OCI-M1 (cell line): ENCODE measurements at regions not wholly inside any gene's neighbourhood (a gene's known extent, or its start where the extent isn't known, plus 50 kb on each side); places are given as distances from the start of the nearest gene placed in this dataset.
"Not testable (repeated sequence)": the region's sequence is repeated elsewhere in the genome, so short reads cannot be mapped to it uniquely, and the experiment has no call there.

Experiments
- DNase-seq: peaks from one replicate; lab custom pipeline; 2025; lab: John Stamatoyannopoulos, UW

DNA sequence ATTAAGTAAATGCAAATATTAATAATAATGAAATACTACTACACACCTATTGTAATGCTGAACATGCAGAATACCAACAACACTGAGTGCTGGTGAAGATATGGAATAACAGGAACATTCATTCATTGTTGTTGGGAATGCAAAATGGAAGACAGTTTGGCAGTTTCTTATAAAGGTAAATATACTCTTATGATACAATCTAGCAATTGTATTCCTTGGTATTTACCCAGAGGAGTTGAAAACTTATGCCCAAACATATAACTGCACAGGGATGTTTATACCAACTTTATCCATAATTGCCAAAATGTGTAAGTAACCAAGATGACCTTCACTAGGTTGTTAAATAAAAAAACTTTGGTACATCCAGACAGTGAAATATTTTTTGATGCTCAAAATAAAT, 636.8 kb downstream of the PRR16 start:
- DNase-seq, result no peak

DNA sequence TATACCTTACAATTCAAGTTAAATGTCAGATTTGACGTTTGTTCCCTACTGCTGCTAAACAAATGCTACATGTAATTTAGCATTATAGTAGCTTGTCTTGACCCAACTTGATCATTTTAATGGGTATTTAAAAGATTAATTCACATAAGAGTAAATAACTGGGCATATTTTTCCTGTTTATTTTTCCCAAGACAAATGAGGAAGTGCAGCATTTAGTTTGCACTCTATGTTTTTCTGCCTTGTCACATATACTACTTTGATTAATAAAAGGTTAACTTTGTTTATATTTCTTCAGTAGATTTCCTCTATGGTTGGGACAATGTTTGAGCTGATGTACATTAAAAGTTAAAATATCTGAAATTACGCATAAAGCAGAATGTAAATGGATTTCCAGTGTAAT, 641.8 kb downstream of the PRR16 start:
- DNase-seq, result no peak

DNA sequence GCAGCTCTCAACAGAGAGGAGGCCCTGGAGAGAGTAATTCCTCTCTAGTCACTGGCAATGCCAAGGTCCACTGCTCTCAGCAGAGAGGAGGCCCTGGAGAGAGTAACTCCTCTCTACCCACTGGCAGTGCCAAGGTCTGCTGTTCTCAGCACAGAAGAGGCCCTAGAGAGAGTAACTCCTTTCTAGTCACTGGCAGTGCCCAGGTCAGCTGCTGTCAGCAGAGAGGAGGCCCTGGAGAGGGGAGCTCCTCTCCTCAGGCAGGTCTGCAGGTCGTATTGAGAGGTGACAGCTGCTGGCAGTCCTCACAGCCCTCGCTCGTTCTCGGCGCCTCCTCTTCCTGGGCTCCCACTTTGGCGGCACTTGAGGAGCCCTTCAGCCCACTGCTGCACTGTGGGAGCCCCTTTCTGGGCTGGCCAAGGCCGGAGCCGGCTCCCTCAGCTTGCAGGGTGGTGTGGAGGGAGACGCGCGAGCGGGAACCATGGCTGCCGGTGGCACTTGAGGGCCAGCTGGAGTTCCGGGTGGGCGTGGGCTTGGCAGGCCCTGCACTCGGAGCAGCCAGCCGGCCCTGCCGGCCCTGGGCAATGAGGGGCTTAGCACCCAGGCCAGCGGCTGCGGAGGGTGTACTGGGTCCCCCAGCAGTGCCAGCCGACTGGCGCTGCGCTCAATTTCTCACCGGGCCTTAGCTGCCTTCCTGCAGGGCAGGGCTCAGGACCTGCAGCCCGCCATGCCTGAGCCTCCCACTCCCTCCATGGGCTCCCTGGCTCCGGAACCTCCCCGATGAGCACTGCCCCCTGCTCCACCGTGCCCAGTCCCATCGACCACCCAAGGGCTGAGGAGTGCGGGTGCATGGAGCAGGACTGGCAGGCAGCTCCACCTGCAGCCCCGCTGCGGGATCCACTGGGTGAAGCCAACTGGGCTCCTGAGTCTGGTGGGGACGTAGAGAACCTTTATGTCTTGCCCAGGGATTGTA, 642.9 kb downstream of the PRR16 start:
- not testable (repeated sequence) for DNase-seq

DNA sequence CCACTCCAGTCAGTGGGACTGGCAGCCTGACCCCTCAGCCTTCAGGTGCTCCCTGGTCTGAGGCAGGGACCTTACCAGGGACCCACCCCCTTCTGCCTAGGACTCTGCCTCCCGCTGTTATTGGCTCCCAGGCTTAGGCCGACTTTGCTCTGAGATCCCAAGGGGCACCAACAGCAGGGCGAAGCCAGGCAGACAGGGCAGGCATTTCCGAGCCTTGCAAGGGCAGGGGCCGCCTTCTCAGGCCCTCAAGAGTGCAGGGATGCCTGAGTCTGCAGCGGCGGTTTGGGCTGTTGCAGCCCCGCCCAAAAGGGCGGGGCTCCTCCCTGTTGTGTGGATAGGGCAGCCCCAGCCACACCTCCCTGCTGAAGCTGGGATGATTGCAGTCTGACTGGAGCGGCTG, 644.6 kb downstream of the PRR16 start:
- no peak for DNase-seq

DNA sequence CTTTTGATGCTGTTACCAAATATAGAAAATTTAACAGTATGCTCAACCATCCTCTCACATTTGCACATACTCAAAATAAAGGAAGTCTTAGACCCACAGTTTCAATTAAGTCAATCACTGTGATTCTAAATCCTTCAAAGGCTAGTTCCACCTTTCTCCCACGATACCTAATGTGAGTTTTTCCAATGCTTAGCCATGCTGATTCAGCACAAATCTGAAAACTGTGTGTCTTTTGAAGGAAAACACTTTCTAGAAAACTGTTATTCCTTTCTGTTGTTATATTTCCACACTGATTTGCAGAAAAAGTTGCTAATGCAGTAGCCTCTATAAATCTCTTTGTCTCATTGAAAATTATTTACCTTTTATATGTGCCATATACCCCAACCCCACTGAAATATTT, 645.7 kb downstream of the PRR16 start:
- no peak for DNase-seq

DNA sequence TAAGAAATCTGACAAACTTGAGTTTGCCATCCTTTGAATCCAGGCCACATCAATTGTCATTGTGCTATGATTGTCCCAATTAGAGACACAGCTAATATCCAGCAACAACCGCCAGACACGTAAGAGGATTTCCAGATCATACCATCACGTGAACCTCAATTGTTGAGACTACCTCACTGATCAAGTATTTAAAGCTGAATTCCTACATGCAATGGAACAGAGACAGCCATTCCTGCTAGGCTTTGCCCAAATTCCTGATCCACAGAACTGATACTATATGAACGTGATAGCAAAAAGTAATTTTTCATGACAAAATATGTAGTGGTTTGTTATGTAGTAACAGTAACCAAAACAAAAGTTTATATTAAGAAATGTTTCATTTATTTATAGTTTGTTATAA, 657.7 kb downstream of the PRR16 start:
- DNase-seq, result no peak

DNA sequence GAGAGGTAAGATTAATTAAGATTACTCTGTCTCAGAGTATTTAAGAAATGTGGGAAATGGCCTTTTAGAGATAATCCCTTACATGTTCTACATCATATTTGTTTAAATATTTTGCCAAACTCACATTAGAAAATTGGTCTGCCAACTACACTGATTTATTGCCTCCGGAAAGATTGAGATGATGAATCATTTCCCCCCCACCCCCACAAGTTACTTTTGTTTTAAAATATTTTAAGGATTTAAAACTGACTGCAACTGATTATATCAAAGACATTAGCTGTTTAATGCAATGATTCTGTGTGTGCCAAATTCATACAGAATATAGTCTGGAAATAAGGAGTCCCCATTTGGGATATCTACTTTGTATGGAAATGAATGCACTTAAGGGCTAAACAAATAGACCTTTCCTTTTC, 674.4 kb downstream of the PRR16 start:
- DNase-seq, result no peak

DNA sequence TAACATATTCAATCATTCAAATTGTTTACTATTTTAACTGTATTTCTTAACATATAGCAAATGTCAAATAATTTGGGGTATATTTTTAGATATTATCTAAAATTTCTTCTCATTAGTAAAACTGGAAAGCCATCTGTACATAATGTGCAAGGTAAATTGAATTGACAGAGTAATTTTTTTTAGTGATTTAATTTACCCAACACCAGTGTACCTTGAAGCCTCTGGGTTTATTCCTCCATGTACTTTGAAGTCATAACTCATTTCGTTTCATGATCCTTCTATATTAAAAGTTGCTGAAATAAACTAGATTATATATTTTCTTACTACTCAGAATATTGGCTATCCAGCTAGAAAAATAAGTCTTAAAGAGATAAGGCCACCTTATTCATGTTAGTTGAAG, 674.9 kb downstream of the PRR16 start:
- DNase-seq, result no peak

DNA sequence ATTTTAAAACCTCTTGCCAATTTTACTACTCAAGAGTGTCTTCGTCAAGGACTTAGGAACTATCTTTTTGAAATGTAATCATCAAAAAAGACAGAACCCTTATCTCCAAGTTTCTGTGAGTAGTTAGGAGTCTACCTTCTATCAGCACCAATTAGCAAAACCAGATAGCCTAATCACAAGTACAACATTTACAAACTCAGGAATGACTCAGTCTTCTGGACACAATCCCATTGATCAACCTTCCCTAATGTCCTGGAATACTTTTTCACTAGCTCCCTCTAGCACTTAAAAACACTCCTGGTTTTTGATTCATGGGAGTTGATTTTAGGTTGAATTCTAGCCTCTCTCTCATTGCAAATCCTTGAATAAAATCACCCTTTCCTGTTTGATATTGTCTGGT, 680.7 kb downstream of the PRR16 start:
- DNase-seq, result peak; percentile 1

DNA sequence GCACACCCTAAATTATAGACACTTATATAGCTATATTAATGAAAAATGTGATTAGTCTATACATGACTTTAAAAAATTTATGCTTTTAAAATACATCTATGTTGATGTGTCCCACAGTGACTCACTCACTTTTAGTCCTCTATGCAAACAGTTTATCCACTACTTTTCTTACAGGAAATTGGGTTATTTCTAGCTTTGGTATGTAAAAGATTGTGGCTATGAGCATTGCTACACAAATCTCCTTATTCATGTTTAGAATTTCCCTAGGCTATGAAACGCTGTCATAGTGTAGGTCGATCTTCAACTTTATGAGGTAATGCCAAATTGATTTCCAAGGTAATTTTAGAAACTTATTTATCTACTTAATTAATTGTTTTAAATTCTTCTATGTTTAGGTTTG, 687.4 kb downstream of the PRR16 start:
- DNase-seq, result no peak

DNA sequence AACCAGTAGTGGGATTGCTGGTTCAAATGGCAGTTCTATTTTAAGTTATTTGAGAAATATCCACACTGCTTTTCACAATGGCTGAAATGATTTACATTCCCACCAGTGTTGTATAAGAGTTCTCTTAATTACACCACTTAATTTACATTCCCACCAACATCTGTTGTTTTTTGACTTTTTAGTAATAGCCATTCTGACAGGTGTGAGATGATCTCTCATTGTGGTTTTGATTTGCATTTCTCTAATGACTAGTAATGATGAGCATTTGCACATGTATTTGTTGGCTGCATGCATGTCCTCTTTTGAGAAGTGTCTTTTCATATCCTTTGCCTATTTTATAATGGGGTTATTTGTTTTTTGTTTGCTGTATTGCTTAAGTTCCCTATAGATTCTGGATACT, 688.3 kb downstream of the PRR16 start:
- DNase-seq, result no peak

DNA sequence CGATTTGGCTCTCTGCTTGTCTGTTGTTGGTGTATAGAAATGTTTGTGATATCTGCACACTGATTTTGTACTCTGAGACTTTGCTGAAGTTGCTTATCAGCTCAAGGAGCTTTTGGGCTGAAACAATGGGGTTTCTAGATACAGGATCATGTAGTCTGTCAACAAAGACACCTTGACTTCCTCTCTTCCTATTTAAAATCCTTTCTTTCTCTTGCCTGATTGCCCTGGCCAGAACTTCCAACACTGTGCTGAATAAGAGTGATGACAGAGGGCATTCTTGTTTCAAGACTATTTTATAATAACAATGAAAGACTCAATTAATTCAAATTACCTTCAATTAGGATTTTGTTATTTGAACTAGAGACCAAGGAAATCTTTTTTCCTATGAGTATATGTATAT, 692.5 kb downstream of the PRR16 start:
- DNase-seq, result no peak

DNA sequence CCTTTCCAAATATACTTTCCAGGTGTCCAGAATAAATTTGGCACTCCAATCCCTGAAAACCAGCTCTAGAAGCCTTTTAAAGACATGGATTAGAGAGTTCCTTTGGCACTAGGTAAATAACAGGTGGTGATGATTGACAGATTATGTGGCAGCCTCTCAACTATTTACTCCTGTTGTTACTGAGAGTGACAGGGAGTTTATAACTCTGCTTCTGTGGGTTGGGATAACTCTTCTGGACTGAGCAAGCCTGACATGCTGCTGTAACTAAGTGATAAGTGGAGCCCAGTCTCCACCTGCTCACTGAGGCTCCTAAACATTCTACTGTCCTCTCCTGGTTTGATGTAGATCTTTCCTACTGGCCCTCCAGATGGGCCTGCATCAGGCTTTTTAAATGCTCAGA, 693.2 kb upstream of the FTMT start:
- no peak for DNase-seq

DNA sequence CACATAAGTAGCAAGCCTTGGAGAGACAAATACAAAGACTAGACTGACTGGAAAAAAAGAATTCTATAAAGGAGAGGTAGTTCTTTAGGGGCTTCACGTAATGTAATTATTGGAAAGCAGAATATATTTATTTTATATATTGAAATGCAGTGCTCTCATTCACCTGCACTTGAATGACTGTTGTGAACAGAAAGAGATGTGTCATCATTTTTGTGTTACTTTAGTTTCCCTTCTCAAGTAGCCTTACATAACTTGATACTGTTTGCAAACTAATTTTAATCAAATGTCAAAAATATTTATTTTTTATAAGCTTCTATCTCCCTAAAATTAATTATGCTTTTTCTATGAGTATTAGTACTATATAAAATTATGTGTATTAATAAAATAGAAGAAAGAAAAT, 691.1 kb upstream of the FTMT start:
- DNase-seq, result no peak

DNA sequence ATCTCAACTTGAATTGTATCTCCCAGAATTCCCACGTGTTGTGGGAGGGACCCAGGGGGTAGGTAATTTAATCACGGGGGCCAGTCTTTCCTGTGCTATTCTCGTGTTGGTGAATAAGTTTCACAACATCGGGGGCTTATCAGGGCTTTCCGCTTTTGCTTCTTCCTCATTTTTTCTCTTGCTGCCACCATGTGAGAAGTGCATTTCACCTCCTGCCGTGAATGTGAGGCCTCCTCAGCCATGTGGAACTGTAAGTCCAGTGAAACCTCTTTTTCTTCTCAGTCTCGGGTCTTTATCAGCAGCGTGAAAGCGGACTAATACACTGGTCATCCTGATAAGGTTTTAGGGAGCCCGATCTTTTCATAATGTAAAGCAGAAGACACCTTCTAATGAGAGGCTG, 687.0 kb upstream of the FTMT start:
- peak; percentile 80 for DNase-seq

DNA sequence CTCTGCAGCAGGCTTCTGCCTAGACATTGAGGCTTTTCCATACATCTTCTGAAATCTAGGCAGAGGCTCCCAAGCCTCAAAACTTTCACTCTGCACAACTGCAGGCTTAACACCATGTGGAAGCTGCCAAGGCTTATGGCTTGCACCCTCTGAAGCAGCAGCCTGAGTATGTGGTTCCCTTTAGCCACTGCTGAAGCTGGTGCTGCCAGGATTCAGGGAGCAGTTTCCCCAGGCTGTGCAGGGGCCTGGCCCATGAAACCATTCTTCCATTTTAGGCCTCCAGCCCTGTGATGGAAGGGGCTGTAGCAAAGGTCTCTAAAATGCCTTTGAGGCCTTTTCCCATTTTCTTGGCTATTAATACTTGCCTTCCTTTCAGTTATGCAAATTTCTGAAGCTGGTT, 680.3 kb upstream of the FTMT start:
- DNase-seq, result no peak

DNA sequence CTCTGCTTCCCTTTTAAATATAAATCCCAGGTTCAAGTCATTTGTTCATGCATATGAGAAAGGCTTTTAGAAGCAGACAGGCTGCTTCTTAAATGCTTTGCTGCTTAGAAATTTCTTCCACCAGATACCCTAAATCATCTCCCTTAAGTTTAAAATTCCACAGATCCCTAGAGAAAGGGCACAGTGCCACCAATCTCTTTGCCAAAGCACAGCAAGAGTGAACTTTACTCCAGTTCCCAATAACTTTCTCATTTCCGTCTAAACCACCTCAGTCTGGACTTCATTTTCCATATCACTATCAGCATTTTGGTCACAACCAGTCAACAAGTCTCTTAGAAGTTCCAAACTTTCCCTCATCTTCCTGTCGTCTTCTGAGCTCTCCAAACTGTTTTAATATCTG, 679.8 kb upstream of the FTMT start:
- DNase-seq, result no peak

DNA sequence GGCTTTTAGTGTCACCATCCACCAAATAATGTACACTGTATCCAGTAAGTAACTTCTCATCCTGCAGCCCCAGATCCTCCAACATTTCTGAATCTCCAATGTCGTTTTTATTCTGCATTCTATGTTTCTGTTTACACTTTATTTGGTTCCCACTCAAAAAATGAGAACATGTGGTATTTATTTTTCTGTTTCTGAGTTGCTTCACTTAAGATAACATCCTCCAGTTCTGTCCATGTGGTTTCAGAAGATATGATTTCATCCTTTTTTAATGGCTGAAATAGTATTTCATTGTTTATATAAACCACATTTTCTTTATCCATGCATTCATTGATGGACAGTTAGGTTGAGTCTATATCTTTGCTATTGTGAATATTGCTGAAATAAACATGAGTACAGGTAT, 677.3 kb upstream of the FTMT start:
- peak; percentile 30 for DNase-seq

DNA sequence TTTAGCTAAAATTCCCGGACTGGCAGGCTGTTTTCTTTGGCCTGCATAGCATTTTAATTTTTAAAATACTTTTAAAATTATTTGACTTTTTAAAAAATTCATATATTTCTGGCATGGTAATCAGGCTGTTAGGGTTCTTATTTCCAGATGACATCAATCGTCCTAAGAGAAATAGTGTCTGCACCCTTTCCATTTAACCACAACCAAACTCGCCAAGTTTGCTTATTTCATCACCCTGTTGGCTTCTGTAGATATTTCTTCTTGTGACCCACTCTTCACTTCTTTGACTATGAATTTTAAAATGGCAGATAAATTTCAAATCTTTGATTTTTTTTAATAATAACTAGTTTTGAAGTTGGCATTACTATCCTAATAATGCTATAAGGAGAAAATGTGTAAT, 675.7 kb upstream of the FTMT start:
- no peak for DNase-seq

DNA sequence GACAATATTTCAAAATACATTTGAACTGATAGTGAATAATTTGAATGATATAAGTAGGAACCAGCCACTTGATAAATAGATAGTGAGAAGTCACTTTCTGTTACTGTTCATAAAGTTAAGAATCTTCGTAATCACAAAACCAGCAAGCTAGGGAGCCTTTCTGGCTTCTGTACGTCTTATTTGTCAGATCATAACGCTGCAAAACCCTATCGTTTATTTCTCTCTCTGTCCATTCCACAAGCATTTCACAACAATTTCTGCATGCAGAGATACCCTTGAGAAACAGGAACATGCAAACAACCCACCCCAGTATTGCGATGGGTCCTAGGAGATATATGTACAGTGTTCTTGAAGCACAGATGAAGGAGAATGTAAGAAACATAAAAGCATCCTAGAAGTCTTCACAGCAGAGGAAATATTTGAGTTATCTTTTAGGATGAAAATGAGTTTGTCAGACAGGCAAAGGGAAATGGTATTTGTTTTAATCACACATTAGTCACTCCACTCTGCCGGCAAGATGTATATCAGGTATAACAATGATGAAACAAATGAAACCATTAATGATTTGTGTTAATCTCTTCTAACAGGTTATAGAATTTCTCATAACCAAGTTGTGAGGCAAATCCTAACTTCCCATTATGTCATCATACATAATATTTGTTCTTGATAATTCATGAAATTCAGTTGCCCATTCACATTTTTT, 668.7 kb upstream of the FTMT start:
- peak; percentile 61 for DNase-seq

DNA sequence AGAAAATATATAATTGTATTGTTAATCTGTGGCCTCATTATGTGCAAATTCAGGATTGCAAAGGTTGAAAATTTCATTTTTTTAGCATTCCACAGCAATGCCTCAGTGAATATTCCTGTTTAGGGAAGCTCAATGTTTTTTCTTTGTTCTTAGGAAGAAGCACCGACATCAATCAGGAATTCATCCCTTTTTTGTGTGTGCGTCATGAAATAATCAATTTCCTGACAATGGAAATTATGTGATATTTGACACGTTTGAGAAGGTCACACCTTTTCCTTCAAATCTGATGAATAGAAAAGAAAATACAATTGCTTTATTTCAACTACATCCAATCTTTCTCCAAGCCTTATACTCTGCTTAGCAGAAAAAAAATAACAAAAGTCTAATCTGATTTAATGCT, 662.8 kb upstream of the FTMT start:
- no peak for DNase-seq

DNA sequence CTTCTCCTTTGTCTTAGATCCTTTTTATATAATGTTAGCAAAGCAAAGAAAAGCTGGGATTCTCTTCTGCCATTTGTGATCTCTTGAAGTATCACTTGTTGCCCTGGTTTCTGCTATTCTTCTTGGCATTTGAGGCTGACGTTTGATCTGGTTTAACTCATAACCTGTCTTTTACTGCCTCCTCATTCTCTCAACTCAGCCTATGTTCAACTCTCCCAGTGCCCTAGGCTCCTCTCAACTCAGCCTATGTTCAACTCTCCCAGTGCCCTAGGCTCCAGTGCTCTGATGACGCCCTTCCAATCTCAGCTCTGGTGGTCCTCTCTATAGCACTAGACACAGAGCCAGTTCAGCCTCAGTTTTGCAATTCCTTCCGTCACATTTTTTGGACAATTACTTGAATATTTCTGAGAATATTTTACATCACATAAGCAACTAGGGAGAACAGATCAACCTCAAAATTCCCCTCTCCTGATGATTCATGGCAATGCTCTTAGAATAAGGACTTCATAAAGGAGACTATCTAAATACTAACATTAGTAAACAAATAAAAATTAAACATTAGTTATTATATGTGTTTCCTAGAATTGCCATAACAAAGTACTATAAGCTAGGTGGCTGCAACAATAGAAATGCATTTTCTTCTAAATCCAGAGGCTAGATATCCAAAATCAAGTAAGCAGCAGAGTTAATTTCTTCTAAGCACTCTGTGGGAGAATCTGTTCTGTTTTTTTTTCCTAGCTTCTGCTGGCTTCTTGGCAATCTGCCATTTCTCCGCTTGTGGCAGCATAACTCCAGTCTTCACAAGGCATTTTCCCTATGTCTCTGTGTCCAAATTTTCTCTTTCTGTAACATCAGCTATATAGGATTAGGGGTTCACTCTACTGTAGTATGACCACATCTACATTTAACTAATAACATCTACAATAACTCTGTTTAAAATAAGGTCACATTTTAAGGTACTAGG, 662.1 kb upstream of the FTMT start:
- DNase-seq, result peak; percentile 18
